NCI-H2107 treated with DMSO at 0.1 percent for 48 hours (cell line): ENCODE measurements at regions not wholly inside any gene's neighbourhood (a gene's known extent, or its start where the extent isn't known, plus 50 kb on each side); places are given as distances from the start of the nearest gene placed in this dataset.
"Not testable (repeated sequence)": the region's sequence is repeated elsewhere in the genome, so short reads cannot be mapped to it uniquely, and the experiment has no call there.

Experiments
- DNase-seq: peaks from one replicate; lab custom pipeline; 2025; ENCODE audit not compliant: unreplicated experiment; lab: John Stamatoyannopoulos, UW

DNA sequence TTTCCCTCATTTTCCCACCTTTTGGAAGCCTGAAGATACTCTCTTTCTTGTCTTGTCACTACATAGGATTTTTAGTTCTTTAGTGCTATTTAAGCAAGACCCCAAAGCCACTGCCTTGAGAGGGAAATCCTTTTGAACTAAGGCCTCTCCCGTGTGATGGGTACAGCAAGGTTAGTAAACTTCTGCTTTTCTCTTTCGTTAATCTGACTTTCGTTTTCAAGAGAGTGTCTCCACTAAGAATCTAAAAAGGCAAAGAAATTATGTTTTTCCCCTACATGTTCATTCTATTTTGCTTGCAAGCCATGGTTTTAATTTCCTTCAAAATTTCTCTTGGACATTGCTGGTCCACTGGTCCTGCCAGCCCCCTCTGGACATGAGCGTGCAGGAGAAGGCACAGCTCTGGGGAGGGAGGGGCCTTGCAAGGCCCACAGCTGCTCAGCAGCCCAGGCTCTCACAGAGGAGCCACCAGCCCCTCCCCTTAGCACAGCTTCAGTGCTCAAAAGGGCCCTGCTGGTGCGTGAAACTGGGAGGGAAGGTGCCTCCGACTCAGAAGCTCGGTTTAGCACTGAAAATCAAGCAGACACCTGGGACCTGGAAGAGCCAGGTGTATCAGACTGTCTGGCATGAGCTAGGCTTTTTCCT, 210.9 kb upstream of the GALNT2 start:
- DNase-seq, result peak; percentile 15

DNA sequence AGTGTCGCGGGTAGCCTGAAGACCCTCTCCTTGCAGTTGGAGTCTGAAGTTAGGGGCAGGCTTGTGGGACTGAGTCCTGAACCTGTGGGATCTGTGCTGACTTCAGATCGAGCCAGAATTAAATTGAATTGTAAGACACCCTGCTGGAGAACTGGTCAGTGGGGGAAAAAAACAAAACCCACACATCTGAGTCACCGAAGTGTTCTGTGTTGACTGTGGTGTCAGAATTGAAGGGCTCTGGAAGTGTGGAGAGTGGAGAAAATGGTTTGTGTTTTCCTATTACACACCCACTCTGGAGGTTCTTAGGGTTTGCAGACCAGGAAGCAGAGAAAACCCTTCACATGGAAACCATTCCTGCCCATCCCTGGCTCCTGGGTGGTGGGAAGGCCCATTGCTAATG, 209.5 kb upstream of the GALNT2 start:
- DNase-seq, result no peak

DNA sequence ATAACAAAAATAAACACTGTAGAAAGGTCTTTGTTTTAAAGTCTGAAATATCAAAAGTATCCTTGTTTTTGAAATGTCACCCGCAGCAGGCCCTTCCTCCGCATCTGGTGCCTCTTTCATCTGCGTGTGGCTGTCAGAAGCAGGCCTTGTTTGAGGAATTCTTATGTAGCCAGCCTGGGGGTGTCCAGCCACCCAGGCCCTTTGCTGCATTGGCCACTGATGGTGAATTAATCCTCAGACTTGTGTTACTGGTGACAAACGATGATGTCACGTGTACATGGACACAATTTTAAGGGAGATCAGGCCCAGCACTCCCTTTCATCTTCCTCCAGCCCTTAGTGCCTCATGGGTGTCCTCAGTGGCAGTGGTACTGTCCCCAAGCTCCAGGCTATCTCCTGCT, 208.0 kb upstream of the GALNT2 start:
- DNase-seq, result no peak

DNA sequence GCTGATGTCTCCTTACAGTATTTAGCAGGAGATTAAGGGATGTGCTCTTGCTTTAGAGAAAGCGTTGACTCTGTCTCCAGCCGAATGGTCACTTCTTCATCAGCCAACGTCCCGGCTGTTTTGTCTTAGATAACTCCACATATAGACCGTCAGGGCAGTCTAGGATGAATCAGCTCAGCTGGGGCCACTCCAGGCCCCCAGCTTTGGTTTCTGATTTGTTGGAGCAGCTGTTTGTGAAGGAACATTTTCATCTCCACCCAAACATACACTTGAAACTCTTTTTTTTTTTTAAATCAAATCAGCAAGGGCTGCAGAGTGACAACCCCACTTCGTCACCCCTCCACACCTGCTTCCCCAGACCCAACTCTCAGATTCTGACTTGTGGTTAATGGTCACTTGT, 206.1 kb upstream of the GALNT2 start:
- no peak for DNase-seq

DNA sequence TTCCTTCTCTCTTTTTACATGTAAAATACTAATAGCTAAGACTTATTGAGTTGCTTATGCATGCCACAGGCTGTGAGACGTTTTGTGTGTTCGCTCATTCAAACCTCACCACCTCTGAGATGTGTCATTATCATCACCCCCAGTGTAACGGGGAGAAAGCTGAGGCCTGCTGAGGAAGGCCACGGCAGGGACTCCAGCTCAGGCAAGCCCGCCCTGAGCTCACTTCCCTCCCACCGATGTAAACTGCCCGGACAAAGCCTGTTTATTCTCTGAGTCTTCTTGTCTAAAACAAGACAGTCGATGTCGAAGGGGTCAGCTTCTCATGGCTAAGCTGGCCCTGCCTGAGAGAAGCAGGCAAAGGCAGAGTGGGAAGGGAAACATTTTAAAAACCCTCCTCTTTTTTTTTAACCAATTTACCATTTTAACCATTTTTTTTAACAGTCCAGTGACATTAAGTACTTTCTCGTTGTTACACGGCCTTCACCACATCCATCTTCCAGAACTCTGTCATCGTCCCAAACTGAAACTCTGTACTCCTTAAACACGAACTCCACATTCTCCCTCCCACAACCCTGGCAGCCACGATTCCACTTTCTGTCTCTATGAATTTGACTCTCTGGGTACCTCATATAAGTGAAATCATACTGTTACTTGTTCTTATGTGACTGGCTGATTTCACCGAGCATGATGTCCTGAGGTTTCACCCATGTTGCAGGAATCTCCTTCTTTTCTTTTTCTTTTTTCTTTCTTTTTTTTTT, 204.8 kb upstream of the GALNT2 start:
- DNase-seq, result no peak

DNA sequence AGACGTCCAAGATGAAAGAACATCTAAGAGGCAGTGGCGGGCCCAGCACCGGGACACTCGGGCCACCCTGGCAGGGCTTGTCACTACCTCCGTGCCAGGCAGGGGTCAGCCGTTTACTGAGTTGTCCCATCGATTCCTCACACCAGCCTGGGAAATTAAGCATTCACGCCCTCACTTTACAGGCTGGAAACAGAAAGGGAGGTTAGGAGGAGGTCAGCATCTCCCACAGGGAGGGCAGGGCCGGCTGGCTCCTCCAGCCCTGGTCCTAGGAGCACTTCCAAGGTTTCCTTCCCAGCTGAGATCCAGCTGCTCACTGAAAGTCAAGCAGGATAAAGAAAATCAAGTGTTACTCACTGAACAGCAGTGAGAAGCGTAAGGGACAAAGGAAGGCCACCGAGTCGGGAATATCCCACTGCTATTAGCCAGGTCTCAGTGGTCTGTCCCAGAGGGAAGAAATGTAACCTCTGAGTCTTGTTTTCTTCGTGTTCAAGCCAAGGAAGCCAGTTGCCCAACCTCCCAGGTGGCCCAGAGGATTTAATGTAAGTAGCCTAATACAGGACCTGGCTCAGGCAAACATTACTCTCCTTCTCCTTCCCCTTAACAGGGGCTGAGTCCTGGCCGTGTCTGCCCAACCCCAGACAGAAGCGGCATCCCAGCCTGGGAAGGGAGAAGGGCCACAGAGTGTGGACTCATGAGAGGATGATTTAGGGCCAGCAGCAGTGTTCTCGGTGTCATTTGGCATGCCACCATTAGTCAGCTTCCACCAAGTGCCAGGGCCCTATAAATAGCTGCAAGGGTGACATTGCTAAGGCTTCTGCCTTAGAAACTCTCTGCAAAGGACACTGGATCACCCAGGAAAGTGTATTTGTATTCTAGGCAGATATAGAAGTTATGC, 203.1 kb upstream of the GALNT2 start:
- DNase-seq, result no peak

DNA sequence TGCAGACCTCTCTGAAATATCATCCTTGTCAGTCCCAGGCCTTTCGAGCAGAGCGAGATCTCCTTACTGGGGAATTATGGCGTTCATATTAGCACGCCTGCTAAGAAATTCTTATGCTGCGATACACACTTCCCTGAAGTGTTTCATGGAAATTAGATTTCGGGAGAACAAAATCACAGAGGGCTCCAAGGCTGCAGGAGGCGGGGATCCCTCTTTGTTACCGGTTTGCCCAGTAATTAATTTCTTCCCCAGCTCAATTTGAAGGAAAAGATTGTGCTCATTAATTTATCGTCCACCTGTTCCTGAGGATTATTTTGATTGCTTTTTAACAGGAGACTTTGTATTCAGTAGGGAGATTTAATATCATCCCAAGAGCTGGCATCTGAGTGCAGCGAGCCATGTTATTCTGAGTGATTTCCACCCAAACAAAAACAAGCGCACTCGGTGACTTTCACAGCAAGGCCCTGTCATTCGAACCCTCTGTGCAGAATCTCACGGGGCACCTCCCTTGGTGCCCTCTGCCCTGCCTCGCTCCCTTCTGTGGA, 202.3 kb upstream of the GALNT2 start:
- DNase-seq, result peak; percentile 10

DNA sequence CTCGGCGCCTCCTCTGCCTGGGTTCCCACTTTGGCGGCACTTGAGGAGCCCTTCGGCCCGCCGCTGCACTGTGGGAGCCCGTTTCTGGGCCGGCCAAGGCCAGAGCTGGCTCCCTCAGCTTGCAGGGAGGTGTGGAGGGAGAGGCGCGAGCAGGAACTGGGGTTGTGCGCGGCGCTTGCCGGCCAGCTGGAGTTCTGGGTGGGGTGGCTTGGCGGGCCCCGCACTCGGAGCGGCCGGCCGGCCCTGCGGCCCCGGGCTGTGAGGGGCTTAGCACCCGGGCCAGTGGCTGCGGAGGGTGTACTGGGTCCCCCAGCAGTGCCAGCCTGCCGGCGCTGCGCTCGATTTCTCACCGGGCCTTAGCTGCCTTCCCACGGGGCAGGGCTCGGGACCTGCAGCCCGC, 201.7 kb upstream of the GALNT2 start:
- DNase-seq, result not testable (repeated sequence)

DNA sequence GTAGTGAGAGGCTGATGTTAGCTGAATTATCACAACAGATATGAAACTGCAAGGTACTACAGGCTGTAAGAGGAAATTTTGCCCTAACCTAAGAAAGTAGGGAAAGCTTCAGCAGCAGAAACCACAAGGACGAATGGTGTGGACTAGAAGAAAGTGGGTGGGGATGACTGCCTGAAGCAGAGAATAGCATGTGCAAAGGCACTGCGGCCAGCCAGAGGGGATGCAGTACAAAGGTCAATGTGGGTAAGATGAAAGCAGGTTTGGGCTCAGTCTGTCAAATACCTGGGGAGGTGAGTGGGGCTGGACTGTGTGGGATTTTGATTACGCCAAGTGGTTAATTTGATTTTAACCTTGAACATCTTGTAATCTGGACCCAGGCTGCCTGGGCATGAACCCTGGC, 199.3 kb upstream of the GALNT2 start:
- DNase-seq, result no peak

DNA sequence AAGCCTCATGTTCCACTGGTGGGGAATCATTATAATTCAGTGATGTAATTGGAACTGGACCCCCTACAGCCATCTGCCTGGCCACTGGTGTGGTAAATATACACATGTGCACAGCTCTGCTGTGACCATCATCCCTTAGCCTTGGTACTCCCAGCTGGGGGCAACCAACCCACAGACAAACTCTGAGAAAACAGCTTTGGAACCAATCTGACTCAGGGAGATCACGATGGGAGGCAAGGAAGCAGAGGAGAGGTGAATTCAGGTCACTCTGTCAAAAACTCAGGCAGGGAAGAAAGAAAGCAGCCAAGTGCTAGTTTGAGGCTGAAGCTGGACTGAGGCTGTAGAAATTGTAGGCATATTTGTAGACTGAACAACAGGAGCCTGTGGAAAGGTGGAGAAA, 197.8 kb upstream of the GALNT2 start:
- no peak for DNase-seq

DNA sequence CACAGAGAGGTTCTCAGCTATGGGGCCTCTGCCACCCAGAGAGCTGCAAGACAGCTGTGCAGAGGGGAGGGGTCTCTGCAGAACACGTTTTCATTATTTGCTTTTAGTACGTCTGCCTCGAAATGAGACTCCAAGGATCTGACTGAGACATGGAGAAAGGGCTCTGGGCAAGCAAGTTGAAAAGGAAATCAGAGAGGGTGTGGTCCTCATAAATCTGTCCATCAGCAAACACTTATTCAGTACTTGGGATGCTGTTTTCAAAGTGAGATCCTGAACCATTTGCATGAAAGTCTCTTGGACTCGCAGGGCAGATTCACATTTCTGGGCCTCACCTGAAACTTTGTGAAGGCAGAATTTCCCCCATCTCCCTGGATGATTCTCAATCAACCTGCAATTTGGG, 197.4 kb upstream of the GALNT2 start:
- DNase-seq, result no peak

DNA sequence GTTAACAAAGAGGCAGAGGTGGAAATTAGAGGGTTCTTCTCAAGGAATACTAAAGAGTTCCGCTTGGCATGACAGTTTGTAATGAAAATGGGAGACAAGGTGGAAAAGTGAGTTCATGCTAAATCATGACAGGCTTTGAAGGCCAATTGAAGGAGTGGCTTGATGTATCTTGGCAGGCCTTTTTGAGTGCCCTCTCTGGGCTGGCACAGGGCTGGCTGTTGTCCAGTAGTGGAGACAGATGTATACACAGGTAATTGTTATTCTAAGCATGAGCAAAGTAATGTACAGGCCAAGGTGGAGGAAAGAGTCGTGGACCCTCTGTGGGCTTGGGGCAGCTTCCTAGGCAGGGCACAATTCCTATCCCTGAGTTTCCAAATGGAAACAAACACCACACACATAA, 196.7 kb upstream of the GALNT2 start:
- no peak for DNase-seq

DNA sequence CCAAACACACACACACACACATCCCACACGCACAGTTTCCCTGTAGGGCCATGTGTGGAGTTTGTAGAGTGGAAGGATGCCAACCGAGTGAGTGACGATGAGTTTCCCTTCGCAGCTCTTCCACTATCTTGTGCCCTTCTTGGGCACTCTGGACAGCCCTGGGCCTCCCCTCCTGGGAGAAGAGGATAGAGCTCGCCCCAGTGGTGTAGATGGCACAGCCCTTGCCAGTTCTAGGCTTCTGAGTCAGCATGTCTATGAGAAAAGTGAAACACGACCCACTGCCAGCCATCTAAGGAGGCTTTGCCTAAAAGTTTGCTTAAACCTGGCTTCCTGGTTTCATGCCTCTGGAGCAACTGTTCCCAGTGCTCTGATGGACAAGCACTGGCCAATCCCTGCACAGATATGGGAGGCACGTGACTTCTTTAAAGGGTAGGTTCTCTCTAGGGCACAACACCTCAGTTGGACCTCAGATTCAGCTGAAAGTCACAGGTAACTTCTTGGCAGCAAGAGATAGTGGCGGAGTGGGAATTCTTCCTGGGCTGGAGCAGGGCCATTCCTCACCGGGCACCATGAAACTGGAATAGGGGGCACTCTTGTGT, 195.9 kb upstream of the GALNT2 start:
- peak; percentile 29 for DNase-seq

DNA sequence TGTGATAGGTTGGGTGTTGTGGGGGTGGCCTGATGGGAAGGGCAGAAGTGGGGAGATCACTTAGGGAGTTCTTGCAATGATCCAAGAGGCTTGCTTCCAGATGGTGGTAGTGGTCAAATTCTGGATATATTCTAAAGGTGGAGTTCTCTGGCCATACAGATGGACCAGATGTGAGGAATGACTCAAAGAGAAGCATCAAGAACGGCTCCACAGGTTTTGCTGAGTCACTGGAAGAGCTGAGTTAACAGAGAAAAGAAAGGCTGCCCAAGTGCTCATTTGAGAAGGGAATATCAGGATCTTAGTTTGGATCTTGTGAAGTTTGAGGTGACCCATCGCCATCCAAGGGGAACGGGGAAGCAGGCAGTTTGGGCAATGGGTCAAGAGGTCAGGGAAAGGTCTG, 192.9 kb upstream of the GALNT2 start:
- DNase-seq, result no peak

DNA sequence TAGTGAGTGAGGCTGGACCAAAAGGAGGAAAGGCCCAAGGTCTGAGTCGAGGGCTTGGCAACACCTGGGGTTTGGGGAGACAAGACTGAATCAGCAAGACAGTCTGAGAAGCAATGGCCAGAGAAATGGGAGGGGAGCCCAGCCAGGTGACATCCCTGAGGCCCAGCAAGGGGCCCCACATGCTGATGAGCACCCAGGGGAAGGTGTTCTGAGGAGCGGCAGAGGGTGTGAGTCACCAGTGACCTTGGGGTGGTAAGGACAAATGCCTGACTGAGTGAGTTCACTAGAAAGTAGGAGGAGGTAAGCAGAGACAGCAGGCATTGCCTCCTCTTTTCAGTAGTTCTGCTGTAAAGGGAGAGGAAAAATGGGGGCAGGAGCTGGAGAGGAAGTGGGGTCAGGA, 192.4 kb upstream of the GALNT2 start:
- no peak for DNase-seq

DNA sequence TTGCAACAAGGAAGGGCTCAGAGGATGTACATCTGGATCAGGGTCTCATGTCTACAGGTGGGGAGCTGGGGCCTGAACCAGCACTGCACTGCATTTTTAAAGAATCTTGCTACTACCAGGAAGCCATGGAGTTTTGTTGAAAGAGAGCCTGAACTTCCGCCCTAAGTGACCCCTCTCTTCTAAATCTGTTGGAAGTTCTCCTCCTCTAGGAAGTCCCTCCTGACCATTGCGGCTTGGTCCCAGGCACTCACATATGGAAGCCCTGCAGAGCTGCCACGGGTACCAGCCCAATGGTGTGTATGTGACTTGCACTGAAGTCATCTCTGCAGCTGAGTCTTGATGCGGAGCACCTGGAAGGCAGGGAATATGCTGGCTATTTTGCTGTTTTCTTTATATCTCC, 192.0 kb upstream of the GALNT2 start:
- DNase-seq, result no peak

DNA sequence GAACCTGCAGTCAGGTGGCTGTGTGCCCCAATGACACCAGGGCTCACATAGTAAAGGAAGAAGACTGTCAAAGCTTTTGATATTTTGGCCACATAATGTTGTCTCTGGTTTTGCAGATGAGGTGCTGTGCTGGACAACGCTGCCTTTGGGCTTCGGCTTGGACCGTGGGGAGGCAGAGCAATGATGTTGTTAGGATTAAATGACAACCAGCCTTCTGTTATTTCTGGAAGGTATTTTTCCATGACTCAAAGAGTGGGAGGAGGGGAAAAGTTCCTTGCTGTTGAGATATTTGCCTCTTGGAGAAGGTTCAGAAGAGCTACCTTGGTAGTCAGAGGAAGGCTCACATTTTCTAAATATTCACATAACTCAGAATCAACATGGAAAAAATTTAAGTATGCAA, 187.3 kb upstream of the GALNT2 start:
- no peak for DNase-seq

DNA sequence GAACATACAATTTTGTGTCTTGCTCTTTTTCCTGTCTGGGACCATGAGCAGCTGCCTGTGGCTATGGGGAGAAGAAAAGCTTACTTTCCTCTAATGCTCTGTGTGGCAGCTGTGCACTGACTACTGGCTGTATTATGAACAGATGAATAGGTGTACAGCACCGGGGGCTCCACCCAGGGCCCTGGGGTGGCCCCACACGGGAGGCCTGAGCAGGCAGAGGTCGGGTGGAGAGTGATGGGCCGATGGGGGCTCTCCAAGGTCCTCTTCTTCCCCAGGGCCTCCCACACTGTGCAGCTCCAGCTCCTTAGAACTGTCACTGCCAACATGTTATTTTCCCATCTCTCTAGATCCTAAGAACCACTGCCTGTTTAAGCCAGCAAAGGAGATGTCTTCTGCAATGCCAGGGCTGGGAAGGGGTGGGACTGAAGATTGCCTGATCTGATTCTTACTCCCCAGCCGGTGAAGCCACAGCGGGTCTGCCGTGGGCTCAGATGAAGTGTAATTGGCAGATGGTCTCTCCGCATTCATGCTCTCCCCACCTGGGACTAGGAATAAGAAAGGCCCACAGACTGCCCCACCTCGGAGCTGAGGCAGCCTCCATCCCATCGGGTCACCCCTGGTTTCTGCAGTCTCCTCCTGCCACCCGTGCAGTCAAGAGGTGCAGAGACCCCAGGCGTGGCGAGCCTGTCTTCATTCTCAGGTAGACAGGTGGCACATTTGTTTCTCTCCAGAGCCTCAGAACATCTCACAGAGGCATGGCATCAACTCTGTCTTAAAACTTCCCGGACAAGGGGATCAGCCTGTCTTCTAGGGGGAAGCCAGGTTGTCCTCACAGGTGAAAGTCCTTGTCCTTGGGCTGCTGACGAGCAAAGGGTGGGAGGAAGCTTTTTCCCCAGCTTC, 186.5 kb upstream of the GALNT2 start:
- no peak for DNase-seq

DNA sequence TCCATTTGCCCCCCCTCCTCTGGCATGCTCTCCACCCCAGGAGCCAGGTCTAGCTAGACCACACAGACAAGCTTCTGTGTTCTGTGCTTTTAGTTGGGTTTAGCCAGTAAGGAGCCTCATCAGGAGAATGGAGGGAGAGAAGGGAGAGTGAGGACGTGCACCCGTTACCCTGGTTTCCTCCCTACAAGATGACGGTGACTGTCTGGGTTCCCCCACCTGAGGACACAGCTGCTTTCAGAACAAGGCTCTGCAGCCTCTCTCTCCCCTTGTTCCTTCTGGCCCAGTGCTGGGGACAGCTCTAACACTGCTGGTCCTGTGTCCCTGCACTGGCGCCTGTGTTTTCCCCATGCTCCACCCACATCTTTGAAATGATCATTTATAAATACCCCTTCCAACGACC, 184.4 kb upstream of the GALNT2 start:
- DNase-seq, result no peak

DNA sequence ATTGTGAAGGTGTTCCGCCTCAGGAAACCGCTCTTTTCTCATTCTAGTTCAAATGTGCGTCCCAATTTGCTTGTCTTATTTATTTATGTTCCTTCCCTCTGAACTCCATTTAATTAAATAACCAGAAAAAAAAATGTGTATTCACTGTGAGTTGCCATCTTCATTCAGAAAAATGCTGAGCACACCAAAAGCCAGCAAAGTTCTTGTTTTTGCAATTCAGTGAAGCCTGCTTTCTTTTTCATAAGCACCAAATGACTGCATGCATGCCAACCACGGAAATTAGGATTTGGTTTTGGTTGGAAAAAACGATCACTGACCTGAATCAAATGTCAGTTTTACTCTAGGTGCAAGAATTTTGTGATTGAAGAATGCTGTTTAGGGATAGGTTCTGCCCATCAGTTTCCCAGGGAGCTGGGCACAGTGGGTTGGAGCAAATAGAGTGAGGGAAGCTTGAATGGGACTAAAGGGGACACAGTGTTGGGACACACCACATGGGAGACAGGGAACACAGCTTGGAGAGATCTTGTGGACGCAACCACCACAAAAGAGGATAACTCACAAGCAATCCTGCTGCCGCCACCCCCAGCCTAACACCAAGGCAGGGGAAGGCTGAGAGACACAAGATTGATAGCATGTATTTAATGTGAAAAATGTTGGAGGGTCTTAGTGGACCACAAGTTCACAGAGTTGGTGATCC, 183.4 kb upstream of the GALNT2 start:
- DNase-seq, result no peak
